NCI-H774 (cell line): ENCODE measurements at regions not wholly inside any gene's neighbourhood (a gene's known extent, or its start where the extent isn't known, plus 50 kb on each side); places are given as distances from the start of the nearest gene placed in this dataset.

Experiments used
- DNase-seq: peaks from one replicate; lab custom pipeline; 2025; lab: John Stamatoyannopoulos, UW

DNA sequence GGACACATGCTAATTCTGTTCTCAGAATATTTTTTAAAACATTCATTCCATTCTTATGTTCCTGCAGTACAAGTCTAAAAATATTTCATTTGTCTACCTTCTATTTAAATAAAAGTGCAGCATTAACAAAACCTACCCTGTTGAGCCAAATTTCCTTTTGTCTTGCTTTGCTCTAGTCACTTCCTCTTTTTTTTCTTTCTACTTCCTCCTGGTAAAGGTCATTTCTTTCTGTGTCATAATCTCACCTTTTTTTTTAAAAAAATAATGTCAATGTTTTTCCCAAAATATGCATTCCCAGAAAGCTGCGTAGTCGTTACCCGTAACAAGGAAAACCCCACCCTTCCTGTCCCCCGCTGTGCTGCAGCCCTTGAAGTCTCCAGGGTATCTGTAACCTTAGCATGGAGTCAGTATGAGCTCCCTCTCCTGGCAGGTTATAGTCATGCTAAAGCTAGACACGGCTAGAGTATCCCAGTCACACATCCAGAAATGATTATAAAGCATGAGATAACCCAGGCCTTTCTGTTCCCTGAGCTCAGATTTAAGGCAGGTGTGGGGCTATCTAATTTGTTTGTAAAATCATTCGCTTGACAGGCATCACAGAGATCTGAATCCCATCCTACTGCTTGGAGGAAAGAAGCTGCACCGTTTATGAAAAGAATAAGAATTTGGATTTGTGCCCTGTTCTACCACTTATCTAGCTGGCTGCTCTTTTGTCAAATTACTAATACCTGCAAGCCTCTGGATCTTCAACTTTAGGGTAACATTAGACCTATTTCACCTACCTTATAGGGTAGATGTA lies 51.1 kb upstream of the EED start:
- DNase-seq, result peak; percentile 73

DNA sequence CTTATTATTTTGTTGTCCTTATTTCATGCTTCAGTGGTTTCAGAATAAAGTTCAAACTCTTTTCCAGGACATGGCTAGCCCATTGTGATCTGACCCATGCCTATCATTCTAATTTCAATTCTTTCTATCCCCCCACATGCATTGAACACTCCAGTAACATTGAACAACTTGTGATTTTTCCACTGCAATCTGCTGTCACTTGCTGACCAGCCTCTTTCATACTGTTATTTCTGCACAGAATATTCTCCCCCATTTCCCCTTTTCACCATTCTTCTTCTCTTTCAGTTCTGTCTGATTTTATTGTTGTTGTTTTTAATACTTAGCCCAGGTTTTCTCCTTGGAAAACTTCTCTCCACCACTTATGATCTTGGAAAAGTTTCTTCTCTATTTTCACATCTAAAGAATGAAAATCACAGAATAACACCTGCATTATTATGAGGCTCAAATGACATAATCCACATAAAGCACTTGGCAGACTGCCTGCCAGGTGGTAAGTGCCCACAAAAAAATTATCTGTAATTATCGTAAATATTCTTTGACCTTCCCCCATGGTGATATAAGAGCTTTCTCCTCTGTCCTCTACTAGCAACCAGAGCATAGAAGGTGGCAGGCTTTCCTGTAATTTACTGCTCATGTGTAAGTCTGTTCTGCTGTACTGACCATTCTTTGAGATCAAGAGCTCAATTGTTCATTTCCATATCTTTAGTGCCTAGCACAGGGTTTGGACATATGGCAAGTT lies 51.9 kb upstream of the EED start:
- peak; percentile 47 for DNase-seq

DNA sequence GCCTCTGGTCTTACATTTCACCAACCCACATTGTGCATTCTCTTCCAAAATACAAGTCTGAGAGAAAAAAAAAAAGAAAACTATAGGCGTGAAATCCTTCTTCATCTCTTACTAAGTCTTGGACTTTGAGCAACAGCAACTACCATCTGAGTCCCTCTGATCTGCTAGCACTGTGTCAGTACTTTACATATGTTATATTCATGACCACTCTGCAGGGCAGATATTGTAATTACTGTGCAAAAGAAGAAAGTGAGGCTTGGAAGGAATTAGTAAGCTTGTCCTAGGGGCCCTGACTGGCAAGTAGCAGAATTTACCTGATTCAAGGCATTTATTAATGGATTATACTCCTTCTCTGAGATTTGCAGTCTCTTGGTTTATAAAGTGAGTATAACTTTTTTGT lies 52.7 kb upstream of the EED start:
- no peak for DNase-seq

DNA sequence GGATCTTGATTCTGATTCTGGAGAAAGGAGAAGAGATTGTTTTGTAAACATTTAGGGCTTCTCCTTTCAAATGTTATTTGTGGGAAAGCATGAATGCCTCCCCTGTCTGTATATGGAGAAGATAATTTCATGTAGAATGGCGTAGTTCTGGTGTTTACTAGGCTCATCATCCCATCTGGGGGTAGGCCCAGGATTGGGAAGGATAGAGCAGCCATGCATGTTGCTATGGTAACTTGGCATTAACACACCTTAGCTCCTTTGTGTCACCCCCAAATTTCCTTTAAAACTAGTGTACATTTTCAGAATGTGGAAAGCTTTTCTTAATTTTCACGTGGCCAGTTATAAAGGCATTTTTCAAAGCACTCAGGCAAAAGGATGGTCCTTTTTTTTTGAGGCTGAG lies 57.5 kb upstream of the EED start:
- DNase-seq, result no peak

DNA sequence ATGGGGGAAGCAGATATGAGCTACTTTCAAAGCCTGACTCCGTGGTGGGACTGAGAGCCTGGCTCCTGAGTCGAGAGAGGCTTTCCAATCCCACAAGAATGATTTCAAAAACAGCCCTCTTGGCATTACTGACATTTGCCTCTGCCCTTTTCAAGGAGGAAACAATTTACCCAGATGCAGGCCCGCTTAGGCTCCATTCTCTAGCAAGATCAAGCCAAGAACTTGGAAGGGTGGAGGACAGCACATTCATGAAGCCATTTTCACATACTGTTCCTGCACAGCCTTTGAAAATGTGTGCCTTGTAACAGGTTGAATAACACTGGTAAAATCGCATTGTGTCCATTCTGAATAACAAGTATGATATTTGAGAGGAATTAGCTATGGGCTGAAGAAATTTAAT lies 58.2 kb upstream of the EED start:
- DNase-seq, result no peak

DNA sequence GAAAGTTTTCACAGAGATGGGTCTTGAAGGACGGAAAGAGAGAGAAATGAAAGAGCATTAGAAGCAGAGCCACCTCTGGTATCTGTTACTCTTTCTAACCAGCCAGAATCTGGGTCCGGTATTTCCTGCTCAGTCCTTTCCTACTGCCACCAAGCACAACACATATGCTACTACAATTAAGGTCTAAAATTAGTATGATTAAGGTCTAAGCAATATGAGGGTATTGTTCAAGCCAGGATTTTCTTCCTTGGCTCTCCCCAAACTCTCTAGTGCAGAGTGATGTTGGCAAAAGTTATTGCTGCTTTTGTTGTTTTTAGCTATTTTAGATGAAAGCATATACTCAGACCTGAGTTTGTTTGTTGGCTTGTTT lies 59.2 kb upstream of the EED start:
- DNase-seq, result no peak

DNA sequence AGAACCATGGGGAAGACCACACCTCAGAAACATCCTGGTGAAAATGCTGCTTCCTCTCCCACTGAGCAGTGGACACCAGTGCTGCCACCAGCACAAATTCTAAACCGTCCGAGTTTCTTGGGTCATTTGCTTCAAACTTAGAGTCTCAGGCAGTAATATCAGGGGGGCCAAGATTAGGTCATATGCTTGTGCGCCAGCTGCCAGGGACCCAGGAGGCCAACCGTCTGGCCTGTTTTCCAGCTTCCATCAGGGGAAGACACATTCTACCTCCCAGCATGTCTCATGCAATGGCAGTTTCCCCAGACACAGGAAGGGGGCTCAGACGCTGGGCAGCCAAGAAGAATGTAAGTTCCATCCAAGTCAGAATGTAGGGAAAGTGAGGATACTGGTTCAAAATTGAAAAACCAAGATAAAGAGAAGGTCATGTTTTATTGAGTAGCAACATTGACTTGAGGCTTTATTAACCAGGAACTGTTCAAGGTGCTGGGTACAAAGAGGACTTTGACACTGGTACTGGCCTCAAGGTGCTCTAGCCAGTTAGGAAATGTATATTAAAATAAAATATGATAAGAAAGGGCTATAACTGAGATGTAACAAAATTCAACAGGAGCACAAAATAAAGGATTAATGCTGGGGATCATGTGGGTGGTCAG lies 59.7 kb upstream of the EED start:
- no peak for DNase-seq

DNA sequence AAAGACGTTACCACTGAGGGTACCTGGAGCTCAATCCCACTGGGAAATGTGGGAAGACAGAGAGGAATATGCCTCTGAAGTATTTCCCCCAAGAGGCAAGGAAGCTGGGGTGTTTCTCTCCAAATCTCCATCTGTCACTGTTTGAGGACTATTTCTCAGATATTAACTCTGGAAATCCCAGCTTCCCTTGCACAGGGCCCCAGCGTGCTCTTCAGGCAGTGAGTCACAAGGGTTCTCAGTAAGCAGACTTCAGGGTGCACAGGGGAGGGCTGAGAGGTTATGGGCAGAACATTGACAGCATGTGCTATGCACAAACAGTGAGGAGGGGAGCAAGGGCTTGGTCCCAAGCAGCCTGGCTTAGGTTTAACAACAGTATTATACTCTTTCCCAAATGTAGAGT lies 60.9 kb upstream of the EED start:
- DNase-seq, result no peak

DNA sequence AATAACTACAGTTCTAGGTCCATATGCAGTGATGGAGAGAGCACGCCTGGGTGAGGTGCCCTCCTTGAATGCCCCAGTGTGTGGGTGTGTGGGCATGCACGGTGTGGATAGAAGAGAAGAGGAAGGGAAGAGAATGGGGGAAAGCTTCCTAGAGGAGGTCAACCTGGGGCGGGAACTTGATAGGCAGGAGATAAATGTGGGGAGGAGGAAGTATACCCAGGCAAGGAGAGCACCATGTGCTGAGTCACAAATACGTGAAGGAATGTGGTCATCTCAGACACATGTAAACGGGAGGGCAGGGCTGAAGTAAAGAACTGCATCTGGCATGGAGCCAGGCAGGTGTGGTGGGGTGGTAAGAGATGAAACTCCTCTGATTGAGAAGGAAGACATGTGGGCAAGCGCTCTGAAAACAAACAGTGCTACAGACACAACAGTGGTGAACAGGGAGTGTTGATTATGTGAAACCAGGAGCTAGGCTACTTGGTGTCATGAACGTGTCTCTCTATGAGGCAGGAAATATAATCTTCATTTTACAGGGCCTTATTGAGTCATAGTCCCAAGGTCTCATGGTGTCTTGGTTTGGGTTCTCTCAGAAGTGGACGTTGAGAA lies 61.5 kb upstream of the EED start:
- no peak for DNase-seq

DNA sequence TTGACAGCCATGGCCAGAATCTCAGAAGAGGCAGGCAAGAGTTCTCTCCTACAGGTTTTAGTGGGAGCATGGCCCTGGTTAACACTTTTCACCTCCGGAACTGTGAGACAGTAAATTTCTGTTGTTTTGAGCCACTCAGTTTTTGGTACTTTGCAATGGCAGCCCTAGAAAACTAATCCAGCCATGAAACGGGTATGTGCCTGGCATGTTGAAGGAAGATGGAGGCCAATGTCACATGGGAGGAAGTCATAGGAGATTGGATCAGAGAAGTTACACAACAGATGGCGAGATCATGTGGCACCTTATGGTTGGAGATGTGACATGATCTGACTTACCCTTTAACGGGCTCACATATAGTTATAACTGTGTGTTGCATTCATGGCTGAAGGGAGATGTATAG lies 63.2 kb upstream of the EED start:
- no peak for DNase-seq

DNA sequence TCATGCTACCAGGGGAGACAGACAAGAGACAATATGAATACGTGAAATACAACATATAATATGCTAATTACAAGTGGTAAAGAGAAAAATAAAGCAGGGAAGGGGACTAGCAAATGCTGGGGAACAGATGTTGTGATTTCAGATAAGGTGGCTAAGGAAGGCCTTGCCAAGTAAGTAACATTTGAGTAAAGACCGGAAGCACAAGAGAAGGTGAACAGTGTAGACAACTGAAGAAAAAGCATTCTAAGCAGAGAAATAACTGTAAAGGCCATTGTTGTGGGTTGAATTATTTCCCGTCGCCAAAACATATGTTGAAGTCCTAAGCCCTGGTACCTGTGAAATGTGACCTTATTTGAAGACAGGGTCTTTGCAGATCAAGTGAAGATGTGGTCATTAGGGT lies 63.7 kb upstream of the EED start:
- DNase-seq, result no peak

DNA sequence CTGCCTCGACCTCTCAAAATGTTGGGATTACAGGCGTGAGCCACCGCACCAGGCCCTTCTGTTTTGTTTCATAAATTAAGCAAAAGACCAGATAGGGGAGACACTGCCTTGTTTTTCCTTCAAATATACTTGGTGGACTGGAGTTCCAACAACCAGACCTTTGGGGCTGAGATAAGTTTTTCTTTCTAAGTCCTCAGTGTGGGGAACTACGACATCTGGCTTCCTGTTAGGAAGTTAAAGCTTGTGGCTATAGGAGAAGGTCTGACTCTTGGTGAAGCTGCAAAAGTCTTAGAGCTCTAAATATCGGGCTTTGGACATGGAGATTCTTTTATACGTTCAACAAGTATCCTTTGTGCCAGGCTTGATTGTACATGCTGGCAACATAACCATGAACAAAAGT lies 64.1 kb upstream of the EED start:
- DNase-seq, result no peak

DNA sequence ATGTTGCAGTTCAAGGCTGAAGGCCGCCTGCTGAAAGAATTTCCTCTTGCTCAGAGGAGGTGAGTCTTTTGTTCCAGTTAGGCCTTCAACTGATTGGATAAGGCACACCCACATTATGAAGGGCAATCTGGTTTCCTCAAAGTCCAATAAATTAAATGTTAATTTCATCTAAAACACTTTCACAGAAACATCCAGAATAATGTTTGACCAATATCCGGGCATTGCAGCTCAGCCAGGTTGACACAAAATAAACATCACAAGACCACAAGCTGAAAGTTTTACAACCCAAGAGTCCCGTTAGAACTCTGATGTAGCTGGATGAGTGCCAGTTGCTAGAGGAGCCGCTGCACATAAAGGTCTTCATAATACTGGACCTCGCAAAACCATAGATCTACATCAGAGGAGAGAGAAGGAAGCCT lies 64.9 kb upstream of the EED start:
- no peak for DNase-seq

DNA sequence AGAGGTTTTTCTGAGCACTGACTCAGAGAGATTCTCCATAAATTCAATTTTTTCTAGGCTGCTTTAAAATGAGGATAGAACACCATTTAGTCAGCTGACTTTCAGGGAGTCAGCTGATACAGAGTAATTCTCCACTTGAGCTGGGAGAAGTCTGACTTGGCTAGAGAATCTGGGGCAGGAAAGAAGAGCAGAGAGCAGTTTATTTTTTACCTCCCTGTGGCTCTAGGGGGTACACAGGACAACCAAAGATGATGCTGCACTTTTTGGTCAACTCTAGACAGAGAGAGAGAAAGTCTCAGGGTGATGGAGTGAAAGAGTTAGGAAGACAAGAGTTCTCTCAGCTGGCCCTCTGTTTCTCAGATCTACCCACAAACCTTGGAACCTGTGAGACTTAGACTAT lies 67.3 kb upstream of the EED start:
- DNase-seq, result no peak

DNA sequence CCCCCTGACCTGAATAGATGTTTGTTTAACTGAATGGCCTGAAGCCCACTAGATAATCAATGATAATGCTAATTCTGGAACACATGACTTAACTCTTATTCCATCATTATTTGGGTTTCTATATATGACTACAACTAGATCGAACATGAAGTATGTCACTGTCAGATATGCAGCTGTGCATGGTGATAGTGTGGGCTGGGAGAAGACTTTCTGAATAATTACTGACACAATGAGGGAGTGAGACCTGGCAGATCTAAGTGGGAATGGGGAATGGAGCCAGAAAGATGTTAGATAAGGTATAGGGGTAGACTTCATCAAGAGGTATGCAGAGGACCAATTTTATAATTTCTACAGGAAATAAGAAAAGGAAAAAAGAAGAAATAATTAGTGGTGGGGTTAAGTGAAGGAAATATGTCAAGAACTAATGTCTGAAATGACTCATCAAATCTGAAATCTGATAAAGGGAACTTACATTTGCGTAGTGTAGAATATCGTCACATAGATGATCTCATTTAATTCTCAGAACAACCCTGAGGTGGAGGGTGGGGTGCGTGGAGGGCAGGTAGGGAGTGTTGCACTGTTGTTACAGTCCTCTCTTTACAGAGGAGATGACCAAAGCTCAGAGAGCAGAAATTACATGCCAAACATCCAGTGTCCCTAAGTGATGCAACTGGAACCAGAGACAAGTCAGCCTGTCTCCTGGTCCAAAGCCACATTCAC lies 68.2 kb upstream of the EED start:
- no peak for DNase-seq

DNA sequence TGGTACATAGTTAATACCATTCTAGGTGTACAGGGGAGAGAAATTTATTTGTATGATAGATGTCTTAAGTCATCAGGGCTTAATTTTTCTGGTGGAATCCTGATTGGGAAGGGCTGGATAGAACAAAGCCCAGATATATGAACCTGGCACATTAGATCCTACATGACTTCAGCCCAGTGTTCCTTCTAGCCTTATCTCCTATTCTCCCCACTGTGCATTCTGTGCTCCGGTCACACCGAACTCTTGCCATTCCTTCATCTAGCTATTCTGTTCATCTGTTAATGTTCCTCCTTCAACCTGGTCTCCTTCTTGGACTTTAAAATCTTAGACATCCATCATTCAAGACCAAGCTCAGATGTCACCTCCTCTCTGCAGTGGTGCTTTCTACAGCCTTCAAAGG lies 68.9 kb upstream of the EED start:
- DNase-seq, result no peak

DNA sequence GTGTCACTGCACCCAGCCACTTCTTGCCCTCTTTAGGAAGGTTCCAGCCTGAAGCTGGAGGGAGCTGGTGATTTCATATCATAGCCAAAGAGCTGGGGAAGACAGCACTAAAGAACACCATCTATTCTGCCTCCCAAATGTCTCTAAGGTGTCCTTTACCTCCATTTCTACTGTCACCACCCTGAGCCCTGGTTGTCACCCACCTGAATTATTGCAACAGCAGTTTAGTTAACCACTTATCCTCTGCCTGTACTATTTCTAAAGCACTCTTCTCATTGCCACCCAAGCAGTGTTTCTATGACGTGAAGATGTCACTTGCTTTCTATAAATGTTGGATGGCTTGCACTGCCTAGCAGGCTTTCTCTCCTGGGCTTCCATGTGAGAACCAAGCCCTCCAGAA lies 69.4 kb upstream of the EED start:
- no peak for DNase-seq

DNA sequence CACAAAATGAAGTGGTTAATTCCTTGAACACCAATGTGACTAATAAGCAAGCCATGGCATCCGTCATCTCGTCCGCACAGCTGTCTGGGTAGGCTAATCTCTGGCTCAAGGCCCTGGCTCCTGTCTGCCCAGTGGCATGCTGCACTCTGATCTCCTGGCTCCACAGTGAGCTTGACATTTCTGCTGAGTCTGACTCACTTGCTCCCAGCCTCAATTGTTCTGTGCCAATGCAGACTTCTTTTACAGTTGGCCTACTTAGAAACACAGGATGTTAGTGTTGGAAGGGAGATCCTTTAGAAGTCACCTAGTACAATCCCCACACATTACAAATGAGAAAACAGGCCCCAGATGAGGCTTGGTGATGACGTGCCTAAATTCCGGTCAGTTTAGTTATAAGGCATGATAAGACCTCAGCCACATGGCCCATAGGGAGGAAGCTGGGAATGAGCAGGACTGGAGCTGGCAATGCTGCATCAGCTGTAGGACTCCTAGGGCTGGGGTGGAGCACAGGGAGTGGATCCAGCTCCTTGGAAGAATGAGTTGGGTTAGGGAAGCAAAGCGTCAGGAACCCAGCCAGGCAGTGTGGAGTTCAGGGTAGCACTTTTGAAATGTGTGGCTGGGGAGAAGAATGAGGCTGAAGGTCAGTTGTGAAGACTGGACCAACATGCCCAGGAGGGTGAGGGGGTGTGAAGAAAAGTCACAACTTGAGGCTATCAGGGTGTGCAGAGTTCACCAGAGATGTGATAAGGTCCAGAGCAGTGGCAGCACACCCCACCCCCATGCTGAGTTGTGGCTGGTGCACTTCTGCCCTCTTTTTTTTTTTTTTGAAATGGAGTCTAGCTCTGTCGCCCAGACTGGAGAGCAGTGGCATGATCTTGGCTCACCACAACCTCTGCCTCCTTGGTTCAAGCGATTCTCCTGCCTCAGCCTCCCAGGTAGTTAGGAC lies 70.2 kb upstream of the EED start:
- no peak for DNase-seq

DNA sequence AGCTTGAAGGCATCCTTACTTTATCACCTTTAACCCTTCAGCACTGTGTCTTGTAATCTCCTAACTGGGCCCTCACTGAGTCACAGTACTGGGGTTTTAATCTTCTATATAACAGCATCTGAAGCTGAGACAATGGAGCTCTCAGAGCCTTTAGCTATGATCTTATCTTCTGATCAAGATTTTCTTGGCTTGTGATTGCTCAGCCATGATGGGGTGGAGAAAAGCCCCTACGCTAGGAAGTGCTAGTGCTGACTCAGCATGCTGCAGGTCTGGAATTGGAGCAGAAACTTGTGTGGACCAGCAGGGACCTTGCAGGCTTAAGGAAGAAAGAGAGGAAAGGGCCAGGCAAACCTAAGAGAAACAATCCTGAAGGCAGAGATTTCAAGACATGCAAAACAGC lies 71.7 kb upstream of the EED start:
- DNase-seq, result no peak

DNA sequence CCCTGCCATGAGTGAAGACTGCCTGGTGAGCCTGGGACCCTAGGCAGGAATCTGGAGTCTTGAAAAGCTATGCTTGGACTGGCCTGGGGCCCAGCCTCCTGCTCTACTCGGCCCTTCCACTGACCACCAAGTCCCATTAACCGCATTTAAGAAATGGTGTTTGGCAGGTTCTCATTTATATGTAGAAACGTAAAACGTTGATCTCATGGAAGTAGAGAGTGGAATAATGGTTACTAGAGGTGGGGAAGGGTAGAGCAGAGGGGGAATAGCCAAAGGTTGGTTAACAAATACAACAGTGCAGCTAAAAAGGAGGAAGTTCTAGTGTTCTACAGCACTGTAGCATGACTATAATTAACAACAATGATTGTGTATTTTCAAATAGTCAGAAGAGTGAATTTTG lies 72.9 kb upstream of the EED start:
- no peak for DNase-seq

DNA sequence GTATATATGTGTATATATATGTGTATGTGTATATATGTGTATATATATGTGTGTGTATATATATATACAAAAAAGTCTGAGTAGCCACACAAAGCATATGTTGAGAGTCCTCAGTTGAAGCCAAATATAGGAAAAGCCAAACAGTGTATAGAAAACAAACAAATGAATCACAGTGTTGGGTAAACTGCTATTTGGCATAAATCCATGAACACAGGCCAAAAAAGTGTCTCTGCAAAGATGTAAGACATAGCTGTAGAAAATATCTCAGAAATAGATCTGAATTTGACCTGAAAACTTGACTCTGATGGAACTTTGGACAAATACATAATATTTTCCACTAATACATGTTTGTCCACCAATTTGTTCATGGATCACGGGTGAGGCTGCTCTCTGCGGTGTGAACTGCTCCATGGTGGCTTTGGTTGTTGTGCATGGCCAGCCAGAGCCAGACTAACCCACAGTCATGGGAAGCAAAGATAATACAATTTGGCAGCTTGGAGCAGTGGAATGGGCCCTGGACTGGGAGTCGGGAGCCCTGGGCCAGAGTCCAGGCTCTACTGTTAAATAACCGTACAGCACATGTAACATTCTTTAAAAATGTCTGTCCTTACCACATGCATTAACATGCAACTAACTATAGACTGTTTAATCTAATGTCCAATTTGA lies 76.9 kb upstream of the EED start:
- no peak for DNase-seq
